Fibroblast of villous mesenchyme (primary cell): ENCODE measurements at regions not wholly inside any gene's neighbourhood (a gene's known extent, or its start where the extent isn't known, plus 50 kb on each side); places are given as distances from the start of the nearest gene placed in this dataset.
A peak's percentile ranks its signal among the peaks of the same experiment; 100 is the strongest.

Experiments used
- DNase-seq: peaks from one replicate; pipeline ENCODE4 v3.0.0-alpha.2; 2010; ENCODE audit warnings: low read depth
- H3K4me3 ChIP-seq: 2 replicates; pipeline ENCODE4 v1.5.1; 2011; ENCODE audit warnings: low read depth, mild to moderate bottlenecking, low read length
- TF ChIP-seq, protein P1 (sequence below): IDR thresholded peaks from 2 replicates; pipeline ENCODE4 v1.5.1; 2012; ENCODE audit warnings: low read depth, mild to moderate bottlenecking, low read length; ENCODE audit not compliant: insufficient read depth

DNA sequence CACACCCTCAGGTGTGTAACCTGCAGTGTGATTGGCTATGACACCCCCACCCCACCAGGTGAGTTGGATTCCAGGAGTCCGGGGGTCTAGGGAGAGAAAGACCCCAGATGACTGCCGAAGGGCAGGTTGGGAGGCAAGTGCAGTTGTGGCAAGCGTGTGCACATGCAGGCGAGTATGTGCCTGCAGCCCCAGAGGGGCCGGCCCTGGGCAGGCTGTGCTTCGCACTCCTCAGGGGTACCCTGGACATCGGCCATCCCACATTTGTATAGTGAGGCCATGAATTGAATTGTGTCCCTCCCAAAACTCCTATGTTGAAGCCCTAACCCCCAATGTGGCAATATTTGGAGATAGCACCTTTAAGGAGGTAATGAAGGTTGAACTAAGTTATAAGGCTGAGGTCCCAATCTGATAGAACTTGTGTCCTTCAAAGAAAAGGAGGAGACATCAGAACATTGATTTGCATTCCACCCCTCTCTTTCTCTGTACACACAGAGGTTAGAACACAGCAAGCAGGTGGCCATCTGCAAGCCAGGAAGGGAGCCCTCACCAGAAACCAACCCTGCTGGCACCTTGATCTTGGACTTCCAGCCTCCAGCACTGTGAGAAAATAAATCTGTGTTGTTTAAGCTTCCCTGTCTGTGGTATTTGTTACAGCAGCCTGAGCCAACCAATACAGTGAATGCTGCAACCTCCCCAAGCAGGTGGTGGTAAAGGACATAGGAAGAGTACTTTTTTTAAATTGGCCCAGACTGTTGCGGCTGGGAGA, 241.8 kb downstream of the TFCP2L1 start:
- no peak overlapping the region for H3K4me3 ChIP-seq
- no peak for DNase-seq
- TF ChIP-seq, protein P1, sequence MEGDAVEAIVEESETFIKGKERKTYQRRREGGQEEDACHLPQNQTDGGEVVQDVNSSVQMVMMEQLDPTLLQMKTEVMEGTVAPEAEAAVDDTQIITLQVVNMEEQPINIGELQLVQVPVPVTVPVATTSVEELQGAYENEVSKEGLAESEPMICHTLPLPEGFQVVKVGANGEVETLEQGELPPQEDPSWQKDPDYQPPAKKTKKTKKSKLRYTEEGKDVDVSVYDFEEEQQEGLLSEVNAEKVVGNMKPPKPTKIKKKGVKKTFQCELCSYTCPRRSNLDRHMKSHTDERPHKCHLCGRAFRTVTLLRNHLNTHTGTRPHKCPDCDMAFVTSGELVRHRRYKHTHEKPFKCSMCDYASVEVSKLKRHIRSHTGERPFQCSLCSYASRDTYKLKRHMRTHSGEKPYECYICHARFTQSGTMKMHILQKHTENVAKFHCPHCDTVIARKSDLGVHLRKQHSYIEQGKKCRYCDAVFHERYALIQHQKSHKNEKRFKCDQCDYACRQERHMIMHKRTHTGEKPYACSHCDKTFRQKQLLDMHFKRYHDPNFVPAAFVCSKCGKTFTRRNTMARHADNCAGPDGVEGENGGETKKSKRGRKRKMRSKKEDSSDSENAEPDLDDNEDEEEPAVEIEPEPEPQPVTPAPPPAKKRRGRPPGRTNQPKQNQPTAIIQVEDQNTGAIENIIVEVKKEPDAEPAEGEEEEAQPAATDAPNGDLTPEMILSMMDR: no peak

- TF ChIP-seq, protein P1: peak; percentile 14
These were observed 241.2 kb downstream of the TFCP2L1 start for GRCh38 chr2:121043827-121044222.

DNA sequence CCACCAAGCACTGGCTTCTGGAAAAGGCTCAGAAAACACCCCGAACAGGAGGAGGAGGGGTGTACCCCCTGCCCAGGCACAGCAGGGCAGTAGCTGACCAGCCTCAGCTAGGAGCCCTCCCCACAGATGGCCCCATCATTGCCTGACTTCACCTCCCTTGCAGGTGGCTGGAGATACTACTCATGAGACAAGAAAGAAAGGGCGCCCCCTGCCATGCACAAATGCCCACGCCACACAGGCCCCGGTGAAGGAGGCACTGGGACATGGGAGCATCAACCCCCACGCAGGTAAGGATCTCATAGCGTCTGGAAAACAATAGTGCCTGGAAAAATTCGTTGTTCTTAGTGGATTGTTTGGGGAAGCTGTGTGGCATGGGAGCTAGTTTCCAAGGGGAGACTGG, 240.6 kb downstream of the TFCP2L1 start:
- TF ChIP-seq, protein P1: peak; percentile 29
- H3K4me3 ChIP-seq: no peak overlapping the region
- DNase-seq: no peak

More at GRCh38 chr2:121043827-121044222, 241.2 kb downstream of the TFCP2L1 start:
- H3K4me3 ChIP-seq: no peak overlapping the region
- DNase-seq: no peak

GRCh38 chr2:121045245-121045644, 239.8 kb downstream of the TFCP2L1 start:
- H3K4me3 ChIP-seq: no peak overlapping the region
- TF ChIP-seq, protein P1: no peak
- no peak for DNase-seq

DNA sequence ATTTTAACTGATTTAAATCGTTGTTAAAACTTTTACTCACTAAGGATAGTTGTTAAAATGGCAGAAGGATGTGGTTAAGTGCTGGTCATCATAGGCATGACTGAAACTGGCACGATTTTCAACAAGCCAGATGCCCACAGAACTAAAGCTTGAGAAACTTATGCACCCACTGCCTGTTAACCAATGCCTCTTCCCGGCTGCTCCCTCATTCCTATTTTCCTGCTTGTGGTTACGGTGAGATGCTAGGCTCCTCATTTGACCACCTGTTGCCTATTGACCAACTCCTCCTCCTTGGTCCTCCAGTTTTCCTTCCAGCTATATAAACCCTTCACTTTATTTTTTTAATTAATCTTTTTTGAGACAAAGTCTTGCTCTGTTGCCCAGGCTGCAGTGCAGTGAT, 238.7 kb downstream of the TFCP2L1 start:
- DNase-seq: no peak
- no peak overlapping the region for H3K4me3 ChIP-seq
- TF ChIP-seq, protein P1: no peak

DNA sequence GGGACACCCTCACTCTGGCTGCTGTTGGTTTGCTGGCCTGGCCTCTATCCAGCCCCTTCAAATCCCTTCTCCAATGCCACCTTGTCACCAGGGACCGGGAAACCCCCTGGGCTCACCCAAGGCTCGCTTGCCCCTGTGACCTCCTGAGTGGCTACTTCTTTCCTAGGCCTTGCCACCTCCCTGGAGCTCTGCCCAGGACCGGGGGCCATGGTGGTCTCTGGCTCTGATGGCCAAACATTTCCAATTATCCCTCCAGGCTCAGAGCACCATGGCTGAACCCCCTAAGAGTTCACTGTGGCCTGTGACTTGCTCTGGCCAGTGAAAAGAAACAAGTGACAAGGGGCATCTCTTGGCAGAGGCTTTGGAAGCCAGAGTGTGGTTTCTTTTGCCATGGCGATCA, 237.6 kb downstream of the TFCP2L1 start:
- H3K4me3 ChIP-seq: no peak overlapping the region
- TF ChIP-seq, protein P1: no peak
- no peak for DNase-seq

GRCh38 chr2:121049131-121049530, 235.9 kb downstream of the TFCP2L1 start:
- TF ChIP-seq, protein P1: no peak
- no peak overlapping the region for H3K4me3 ChIP-seq
- no peak for DNase-seq
